MCF 10A (cell line): ENCODE measurements at regions not wholly inside any gene's neighbourhood (a gene's known extent, or its start where the extent isn't known, plus 50 kb on each side); places are given as distances from the start of the nearest gene placed in this dataset.

Experiments used
- BruUV-seq: library from RNA; stranded (reverse); fragments of 400-500 nt; replicated peaks from 2 replicates; lab custom pipeline; 2021; lab: Mats Ljungman, UMichigan
- CTCF ChIA-PET: fragments of 300-600 bp; sonication (Branson Sonifier 250); formaldehyde crosslinking; extraction: SDS; loops from one replicate; lab custom pipeline; 2021; ENCODE audit warnings: antibody characterized with exemption, inconsistent platforms; lab: Yijun Ruan, JAX
- POLR2A ChIA-PET: fragments of 300-600, 350-650 bp; sonication (Branson Sonifier 250); formaldehyde crosslinking; extraction: SDS; loops from one replicate; lab custom pipeline; 2020; ENCODE audit warnings: antibody characterized with exemption, inconsistent platforms; lab: Yijun Ruan, JAX
- DNase-seq: peaks from one replicate; pipeline ENCODE4 v3.0.0-alpha.2; 2018; ENCODE audit not compliant: unreplicated experiment
- H3K27ac Mint-ChIP-seq: one replicate; pipeline ENCODE4 v1.8.0; 2022; ENCODE audit warnings: mild to moderate bottlenecking, low read depth, mixed read lengths; ENCODE audit not compliant: unreplicated experiment
- H3K27me3 Mint-ChIP-seq: one replicate; pipeline ENCODE4 v1.8.0; 2022; ENCODE audit warnings: mixed read lengths; ENCODE audit not compliant: insufficient read depth, unreplicated experiment
- H3K36me3 Mint-ChIP-seq: one replicate; pipeline ENCODE4 v1.8.0; 2022; ENCODE audit warnings: mild to moderate bottlenecking, moderate library complexity, mixed read lengths; ENCODE audit not compliant: insufficient read depth, unreplicated experiment
- H3K4me1 Mint-ChIP-seq: one replicate; pipeline ENCODE4 v1.8.0; 2022; ENCODE audit warnings: mixed read lengths; ENCODE audit not compliant: insufficient read depth, unreplicated experiment
- H3K4me3 Mint-ChIP-seq: one replicate; pipeline ENCODE4 v1.8.0; 2022; ENCODE audit warnings: mild to moderate bottlenecking, moderate library complexity, mixed read lengths; ENCODE audit not compliant: unreplicated experiment
- H3K9me3 Mint-ChIP-seq: one replicate; pipeline ENCODE4 v1.8.0; 2022; ENCODE audit warnings: mixed read lengths; ENCODE audit not compliant: unreplicated experiment
- intact Hi-C: fragments of 100-400 bp; cut with micrococcal nuclease; formaldehyde crosslinking; loops from 2 replicates; pipeline ENCODE4 v1.14.1; 2022
- TF ChIP-seq, protein P1 (sequence below): fragments of 200-600 bp; IDR thresholded peaks from one replicate; pipeline ENCODE4 v1.8.0; 2022; ENCODE audit warnings: antibody characterized with exemption, mild to moderate bottlenecking; ENCODE audit not compliant: unreplicated experiment

DNA sequence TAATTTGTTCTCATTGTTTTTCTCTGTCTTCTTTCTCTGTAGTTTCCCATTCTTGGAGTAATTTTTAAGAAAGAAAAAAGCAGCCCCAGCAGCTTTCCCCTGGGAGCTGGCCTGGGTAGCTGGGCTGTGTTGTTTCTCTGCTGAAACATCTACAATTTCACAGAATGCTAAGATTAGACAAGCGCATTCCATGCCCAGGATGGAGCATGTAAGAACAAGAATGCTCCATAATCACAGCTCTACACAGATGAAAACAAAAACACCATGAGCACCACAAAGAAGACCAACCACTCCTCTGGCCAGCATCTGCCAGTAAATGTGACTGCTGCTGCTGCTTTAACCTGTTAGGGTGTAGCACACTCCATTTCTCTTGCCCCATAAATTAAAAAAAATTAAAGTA lies 239.2 kb upstream of the SLITRK1 start:
- BruUV-seq: no TSS peak
- ChIA-PET POLR2A (interaction anchor here (0.6 to 0.8 kb wide), 3 partner anchors 14 to 113 kb away, joined by 3 to 4 read pairs (median 3); no protein-coding TSS in a partner anchor), CTCF (interaction anchor here (0.6 kb wide), 1 partner anchor 320 kb away, joined by 3 read pairs; no protein-coding TSS in a partner anchor)
- H3K27ac Mint-ChIP-seq: no peak overlapping the region
- no peaks in the 10 kb centered on the region for H3K9me3 Mint-ChIP-seq
- TF ChIP-seq, protein P1, sequence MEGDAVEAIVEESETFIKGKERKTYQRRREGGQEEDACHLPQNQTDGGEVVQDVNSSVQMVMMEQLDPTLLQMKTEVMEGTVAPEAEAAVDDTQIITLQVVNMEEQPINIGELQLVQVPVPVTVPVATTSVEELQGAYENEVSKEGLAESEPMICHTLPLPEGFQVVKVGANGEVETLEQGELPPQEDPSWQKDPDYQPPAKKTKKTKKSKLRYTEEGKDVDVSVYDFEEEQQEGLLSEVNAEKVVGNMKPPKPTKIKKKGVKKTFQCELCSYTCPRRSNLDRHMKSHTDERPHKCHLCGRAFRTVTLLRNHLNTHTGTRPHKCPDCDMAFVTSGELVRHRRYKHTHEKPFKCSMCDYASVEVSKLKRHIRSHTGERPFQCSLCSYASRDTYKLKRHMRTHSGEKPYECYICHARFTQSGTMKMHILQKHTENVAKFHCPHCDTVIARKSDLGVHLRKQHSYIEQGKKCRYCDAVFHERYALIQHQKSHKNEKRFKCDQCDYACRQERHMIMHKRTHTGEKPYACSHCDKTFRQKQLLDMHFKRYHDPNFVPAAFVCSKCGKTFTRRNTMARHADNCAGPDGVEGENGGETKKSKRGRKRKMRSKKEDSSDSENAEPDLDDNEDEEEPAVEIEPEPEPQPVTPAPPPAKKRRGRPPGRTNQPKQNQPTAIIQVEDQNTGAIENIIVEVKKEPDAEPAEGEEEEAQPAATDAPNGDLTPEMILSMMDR: no peak
- H3K27me3 Mint-ChIP-seq: no peaks in the 10 kb centered on the region
- H3K4me1 Mint-ChIP-seq: no peaks in the 10 kb centered on the region
- H3K36me3 Mint-ChIP-seq: no peaks in the 10 kb centered on the region
- DNase-seq: no peak
- H3K4me3 Mint-ChIP-seq: no peak overlapping the region
- intact Hi-C loops: no loop called here

DNA sequence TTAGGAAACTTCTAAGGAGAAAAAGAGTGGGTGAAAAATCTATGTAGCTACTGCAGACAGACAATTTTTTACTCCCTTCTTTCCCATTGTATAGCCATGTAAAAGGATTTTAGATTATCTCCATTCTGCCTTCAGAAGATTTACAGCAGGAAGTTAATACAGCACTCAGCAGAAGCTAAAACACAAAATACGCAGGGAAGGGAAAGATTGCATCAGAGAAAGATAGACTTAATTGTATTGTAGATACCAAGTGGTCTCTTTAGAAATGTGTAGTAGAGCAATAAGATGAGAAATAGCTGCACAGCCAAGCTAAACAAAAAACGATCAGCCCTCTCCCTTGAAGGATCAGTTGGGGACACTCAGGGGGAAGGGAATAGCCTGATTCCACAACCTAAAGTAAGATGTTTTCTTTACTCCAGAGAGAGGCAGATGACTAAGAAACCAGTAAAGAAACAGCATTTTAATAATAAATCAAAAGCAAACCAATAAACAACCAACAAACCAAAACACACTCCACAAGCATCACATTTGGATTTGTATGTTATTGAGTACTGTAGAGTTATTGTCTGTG lies 236.7 kb upstream of the SLITRK1 start:
- CTCF ChIA-PET: no interaction called here
- no peaks in the 10 kb centered on the region for H3K27me3 Mint-ChIP-seq
- DNase-seq: no peak
- BruUV-seq: no TSS peak
- POLR2A ChIA-PET: no interaction called here
- H3K9me3 Mint-ChIP-seq: no peaks in the 10 kb centered on the region
- no peaks in the 10 kb centered on the region for H3K36me3 Mint-ChIP-seq
- no peaks in the 10 kb centered on the region for H3K4me1 Mint-ChIP-seq
- no peak overlapping the region for H3K4me3 Mint-ChIP-seq
- TF ChIP-seq, protein P1: no peak
- intact Hi-C loops: no loop called here
- H3K27ac Mint-ChIP-seq: no peak overlapping the region

DNA sequence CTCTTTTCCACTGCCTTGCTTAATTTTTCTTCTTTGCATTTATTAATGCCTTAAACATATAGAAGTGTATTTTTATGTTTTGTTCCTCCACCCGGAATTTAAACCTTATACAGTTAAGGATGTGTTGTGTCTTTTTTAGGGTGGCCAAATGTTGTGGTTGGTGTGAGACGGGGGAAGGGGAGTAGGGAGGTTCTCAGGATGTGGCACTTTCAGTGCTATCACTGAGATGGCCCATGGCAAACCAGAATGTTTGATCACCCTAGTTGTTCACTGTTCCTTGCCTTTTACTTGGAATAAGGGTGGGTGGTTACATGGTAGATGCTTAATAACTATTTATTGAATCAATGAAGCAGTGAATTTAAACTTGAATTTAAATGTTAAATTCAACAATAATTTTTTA lies 216.0 kb upstream of the SLITRK1 start:
- H3K36me3 Mint-ChIP-seq: no peaks in the 10 kb centered on the region
- BruUV-seq: no TSS peak
- H3K4me3 Mint-ChIP-seq: no peak overlapping the region
- intact Hi-C loops: no loop called here
- no peaks in the 10 kb centered on the region for H3K9me3 Mint-ChIP-seq
- CTCF ChIA-PET: interaction anchor here (0.6 kb wide), 1 partner anchor 594 kb away, joined by 4 read pairs; no protein-coding TSS in a partner anchor
- no peaks in the 10 kb centered on the region for H3K4me1 Mint-ChIP-seq
- POLR2A ChIA-PET: no interaction called here
- TF ChIP-seq, protein P1: no peak
- no peaks in the 10 kb centered on the region for H3K27me3 Mint-ChIP-seq
- no peak overlapping the region for H3K27ac Mint-ChIP-seq
- DNase-seq: no peak

- intact Hi-C loops: no loop called here
- no peaks in the 10 kb centered on the region for H3K36me3 Mint-ChIP-seq
- no peaks in the 10 kb centered on the region for H3K9me3 Mint-ChIP-seq
- no peak for DNase-seq
- no peak overlapping the region for H3K27ac Mint-ChIP-seq
- H3K27me3 Mint-ChIP-seq: no peaks in the 10 kb centered on the region
- POLR2A ChIA-PET: interaction anchor here (0.6 kb wide), 1 partner anchor 9 kb away, joined by 3 read pairs; no protein-coding TSS in a partner anchor
- H3K4me1 Mint-ChIP-seq: no peaks in the 10 kb centered on the region
- H3K4me3 Mint-ChIP-seq: no peak overlapping the region
- BruUV-seq: no TSS peak
- CTCF ChIA-PET: no interaction called here
- TF ChIP-seq, protein P1: no peak
Observed at GRCh38 chr13:84097148-84097547, 214.9 kb upstream of the SLITRK1 start.
